Psoas muscle (tissue), 7 donors: ENCODE measurements at regions not wholly inside any gene's neighbourhood (a gene's known extent, or its start where the extent isn't known, plus 50 kb on each side); places are given as distances from the start of the nearest gene placed in this dataset.

Source experiments
- ATAC-seq, 4 donors: fragments of 200-7000 bp; cut with Tn5 transposase; one replicate each; pipeline ENCODE4 v1.9.1; 2020; ENCODE audit warnings: moderate library complexity in 3 of 4, mild to moderate bottlenecking in 2 of 4
- DNase-seq, 2 donors: peaks; one replicate each; pipeline ENCODE4 v3.0.0-alpha.2; 2020
- H3K27ac ChIP-seq: fragments of 200-600 bp; one replicate; pipeline ENCODE4 v1.8.0; 2022
- H3K27me3 ChIP-seq, 3 donors: fragments of 200-600 bp in 1 of 3; one replicate each; pipeline versions ENCODE4 v1.6.1 to v1.8.0; 2013 to 2022; ENCODE audit warnings: low read length in 2 of 3, mild to moderate bottlenecking in 2 of 3, moderate library complexity in 1 of 3; ENCODE audit not compliant: insufficient read depth in 3 of 3
- H3K36me3 ChIP-seq, 2 donors: fragments of 200-600 bp in 1 of 2; one replicate each; pipeline versions ENCODE4 v1.6.1 to v1.8.0; 2013 to 2022; ENCODE audit warnings: low read depth in 1 of 2, mild to moderate bottlenecking in 1 of 2, moderate library complexity in 1 of 2; ENCODE audit not compliant: insufficient read depth in 1 of 2
- H3K4me1 ChIP-seq: fragments of 200-600 bp; one replicate; pipeline ENCODE4 v1.8.0; 2022
- H3K4me3 ChIP-seq: fragments of 200-600 bp; one replicate; pipeline ENCODE4 v1.8.0; 2022; ENCODE audit warnings: mild to moderate bottlenecking
- H3K9me3 ChIP-seq: fragments of 200-600 bp; one replicate; pipeline ENCODE4 v1.8.0; 2022
- WGBS, 3 donors: extraction: QIAGEN DNeasy Blood & Tissue Kit; methylation state at CpG; one replicate each; pipeline versions ENCODE4 v1.1.6 to v1.1.7; 2013; 5-methylcytosine and 5-hydroxymethylcytosine counted together
- intact Hi-C, 2 donors: fragments of 100-400 bp; cut with DNase I; formaldehyde crosslinking; loops; one replicate each; pipeline versions ENCODE4 v1.11.0 to v1.14.2; 2022
- TF ChIP-seq, protein P1 (sequence below): fragments of 200-600 bp; IDR thresholded peaks from one replicate; pipeline ENCODE4 v1.8.0; 2022; ENCODE audit warnings: antibody characterized with exemption
- donor health status: healthy with polysubstance abuse.
- donor health status: DM: no; HTN: no; CAD: no; lungs with moderate emphysema.
- donor health status: Bipolar disorder and iron deficiency.
- donor health status: healthy.
- donor health status: DM: yes; HTN: yes; CAD: no.
- donor health status: DM: no; HTN: no; CAD: no.
- donor health status: DM: yes; HTN: yes; CAD: no.

DNA sequence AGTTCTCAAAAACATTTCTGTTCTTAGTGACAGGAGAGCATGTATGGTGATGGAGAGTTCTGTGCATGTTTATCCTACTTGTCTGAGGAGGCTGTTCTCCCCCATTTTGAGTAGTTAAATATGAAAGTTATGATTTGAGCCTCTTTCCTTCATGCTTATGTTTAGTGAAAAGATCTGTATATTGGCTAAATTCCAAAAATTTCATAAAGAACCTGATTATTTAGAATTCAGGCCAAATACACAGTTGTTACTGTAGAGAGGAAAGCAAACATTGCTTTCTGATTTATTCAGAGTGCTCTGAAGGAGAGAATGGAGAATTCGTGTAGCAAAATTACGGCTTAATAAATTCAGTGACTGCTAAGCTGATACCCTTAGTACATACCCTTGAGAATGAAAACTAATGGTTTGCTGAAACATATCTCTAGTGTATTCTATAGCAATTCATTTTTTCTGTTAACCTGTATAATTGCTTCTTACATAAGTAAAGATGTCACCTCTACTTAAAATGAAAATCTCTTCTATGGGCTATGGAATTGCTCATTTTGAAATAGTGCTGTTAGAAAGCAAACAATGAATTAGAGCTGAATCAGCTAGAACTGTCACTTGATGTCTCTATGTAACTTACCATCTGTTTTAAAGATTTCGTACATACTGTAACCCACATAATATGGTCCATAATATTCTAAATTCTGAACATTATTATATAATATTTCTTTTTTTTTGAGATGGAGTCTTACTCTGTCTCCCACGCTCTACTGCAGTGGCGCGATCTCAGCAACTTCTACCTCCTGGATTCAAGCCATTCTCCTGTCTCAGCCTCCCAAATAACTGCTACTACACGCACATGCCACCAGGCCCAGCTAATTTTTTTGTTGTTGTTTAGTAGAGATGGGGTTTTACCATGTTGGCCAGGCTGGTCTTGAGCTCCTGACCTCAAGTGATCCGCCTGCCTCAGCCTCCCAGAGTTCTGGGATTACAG is 417.0 kb upstream of the RGS6 start:
- ATAC-seq: no peak
- intact Hi-C loops: no loop called here
- H3K27me3 ChIP-seq: no peaks in the 10 kb centered on the region
- DNase-seq: no peak
- H3K36me3 ChIP-seq: no peaks in the 10 kb centered on the region
- H3K4me3 ChIP-seq: no peak overlapping the region
- WGBS, 3 donors: 87 to 91% (median 87%) methylated on average over 8 of the region's 8 CpGs
- no peak overlapping the region for H3K27ac ChIP-seq
- TF ChIP-seq, protein P1, sequence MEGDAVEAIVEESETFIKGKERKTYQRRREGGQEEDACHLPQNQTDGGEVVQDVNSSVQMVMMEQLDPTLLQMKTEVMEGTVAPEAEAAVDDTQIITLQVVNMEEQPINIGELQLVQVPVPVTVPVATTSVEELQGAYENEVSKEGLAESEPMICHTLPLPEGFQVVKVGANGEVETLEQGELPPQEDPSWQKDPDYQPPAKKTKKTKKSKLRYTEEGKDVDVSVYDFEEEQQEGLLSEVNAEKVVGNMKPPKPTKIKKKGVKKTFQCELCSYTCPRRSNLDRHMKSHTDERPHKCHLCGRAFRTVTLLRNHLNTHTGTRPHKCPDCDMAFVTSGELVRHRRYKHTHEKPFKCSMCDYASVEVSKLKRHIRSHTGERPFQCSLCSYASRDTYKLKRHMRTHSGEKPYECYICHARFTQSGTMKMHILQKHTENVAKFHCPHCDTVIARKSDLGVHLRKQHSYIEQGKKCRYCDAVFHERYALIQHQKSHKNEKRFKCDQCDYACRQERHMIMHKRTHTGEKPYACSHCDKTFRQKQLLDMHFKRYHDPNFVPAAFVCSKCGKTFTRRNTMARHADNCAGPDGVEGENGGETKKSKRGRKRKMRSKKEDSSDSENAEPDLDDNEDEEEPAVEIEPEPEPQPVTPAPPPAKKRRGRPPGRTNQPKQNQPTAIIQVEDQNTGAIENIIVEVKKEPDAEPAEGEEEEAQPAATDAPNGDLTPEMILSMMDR: no peak
- H3K4me1 ChIP-seq: no peaks in the 10 kb centered on the region
- H3K9me3 ChIP-seq: no peaks in the 10 kb centered on the region

DNA sequence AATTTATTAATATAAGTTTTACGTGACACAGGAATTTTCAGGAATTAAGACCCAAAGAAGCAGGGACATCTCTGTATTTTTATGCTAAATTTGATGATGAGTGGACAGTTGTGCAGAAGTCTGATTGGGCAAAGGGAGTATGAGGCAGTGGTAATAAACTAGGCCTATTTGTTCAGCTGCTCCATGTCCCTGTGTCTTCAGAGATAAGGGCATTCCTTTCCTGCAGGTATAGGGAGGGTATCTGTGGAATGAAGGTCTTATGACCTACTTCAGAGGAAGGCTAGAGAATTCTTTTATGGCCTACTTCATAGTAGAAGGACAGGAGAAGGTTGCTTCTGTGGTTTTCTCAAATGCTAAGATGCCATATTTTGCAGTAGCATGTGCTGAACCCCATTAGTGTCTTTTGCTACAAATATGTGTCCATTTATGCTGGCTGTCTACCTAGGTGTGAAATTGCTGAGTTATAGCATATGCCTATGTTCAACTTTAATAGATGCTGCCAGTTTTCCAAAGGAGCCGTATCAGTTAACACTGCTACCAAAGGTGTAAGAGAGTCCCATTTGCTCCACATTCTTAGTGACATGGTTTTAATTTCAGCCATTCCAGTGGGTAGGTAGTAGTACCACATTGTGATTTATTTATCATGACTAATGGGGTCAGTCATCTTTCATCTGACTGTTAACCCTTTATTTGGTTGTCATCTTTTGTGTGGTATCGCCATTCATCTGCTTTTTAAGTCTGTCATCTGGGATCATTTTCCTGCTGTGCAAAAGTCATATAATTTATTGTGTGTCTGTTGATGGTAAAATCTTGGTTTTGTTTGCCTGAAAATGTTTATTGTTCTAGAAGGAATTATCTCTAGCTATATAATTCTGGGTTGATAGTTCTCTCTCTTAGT is 410.7 kb upstream of the RGS6 start:
- Histone ChIP-seq H3K4me3 (no peak overlapping the region), H3K27ac (no peak overlapping the region), H3K9me3 (no peaks in the 10 kb centered on the region), H3K4me1 (no peaks in the 10 kb centered on the region), H3K27me3 (no peaks in the 10 kb centered on the region), H3K36me3 (no peaks in the 10 kb centered on the region)
- no peak for DNase-seq
- TF ChIP-seq, protein P1: no peak
- no peak for ATAC-seq
- intact Hi-C loops: no loop called here
- WGBS, 3 donors: 85 to 89% (median 88%) methylated on average over 3 of the region's 3 CpGs

DNA sequence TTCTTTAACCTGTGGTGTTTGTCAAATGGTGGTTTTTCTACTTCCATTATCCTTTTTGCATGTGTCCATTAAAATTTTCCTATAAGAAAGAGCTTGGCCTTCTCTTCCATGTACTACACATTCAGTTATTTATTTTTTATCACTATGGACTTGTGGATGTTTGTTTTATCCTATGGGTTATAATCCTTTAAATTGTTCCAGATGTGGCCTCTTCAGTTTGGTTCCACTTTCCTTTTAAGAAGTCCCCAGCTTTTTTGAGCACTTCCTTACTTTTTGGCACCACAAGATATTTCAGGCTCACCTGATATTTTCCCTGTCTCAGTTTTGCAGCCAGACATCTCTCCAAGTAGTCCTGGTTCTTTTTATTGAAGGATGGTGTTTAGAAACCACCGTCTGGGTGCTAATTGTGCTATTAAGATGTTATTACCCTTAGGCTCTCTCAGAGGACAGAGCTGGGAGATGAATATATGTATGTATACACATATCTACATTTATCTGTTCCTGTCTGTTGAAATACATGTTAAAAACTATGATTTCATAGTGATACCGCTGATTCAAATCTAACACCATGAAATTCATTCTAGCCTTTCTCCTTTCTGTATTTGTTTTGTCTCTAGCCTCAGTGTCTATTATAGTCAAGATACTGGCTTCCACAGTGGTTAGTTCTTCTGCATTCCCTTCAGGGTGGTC is 408.5 kb upstream of the RGS6 start:
- Histone ChIP-seq H3K4me3 (no peak overlapping the region), H3K36me3 (no peaks in the 10 kb centered on the region), H3K4me1 (no peaks in the 10 kb centered on the region), H3K9me3 (no peaks in the 10 kb centered on the region), H3K27me3 (no peaks in the 10 kb centered on the region), H3K27ac (no peak overlapping the region)
- TF ChIP-seq, protein P1: no peak
- ATAC-seq: no peak
- intact Hi-C loops: no loop called here
- 64 to 74% (median 66%) methylated on average over 2 of the region's 2 CpGs for WGBS, 3 donors
- no peak for DNase-seq

DNA sequence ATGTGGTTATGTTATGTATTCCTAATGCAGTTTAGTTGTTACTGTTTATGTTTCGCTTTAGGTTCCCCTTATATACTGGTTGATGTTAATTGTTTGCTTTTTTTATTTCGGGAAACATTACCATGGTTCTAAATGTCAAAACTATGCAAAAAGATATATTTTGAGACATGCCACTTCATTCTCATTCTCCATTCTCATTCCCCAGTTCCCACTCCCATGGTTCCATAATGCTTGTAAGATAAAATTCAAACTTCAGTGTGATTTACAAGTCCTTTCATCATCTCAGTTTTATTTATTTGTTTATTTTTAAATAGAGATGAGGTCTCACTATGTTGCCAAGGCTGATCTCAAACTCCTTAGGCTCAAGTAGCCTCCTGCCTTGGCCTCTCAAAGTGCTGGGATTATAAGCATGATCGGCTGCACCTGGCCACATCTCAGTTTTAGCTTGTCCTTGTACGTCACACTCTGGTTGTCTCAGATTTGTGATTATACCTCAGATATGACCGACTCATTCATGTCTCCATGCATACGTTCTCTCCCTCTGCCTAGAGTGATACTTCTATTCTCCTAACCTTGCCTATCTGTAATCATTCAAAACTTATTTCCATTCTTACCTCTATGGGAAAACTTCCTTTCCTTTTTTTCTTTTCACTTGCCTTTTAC is 407.8 kb upstream of the RGS6 start:
- ATAC-seq (no peak), DNase-seq (no peak)
- Histone ChIP-seq H3K36me3 (no peaks in the 10 kb centered on the region), H3K27ac (no peak overlapping the region), H3K9me3 (no peaks in the 10 kb centered on the region), H3K27me3 (no peaks in the 10 kb centered on the region), H3K4me3 (no peak overlapping the region), H3K4me1 (no peaks in the 10 kb centered on the region)
- intact Hi-C loops: no loop called here
- 79 to 84% (median 83%) methylated on average over 6 of the region's 6 CpGs for WGBS, 3 donors
- TF ChIP-seq, protein P1: no peak
